Testis (tissue), 2 donors: ENCODE measurements at regions not wholly inside any gene's neighbourhood (a gene's known extent, or its start where the extent isn't known, plus 50 kb on each side); places are given as distances from the start of the nearest gene placed in this dataset.

Experiments
- DNase-seq: peaks from one replicate; pipeline ENCODE4 v3.0.0-alpha.2; 2019
- H3K27ac ChIP-seq, 2 donors: fragments of 200-600 bp; sonication (generic); one replicate each; pipeline ENCODE4 v1.5.1; 2019
- H3K27me3 ChIP-seq: fragments of 200-600 bp; sonication (generic); one replicate; pipeline ENCODE4 v1.5.1; 2019
- H3K36me3 ChIP-seq: fragments of 200-600 bp; sonication (generic); one replicate; pipeline ENCODE4 v1.5.1; 2017; ENCODE audit warnings: low read depth; ENCODE audit errors: missing control alignments
- H3K4me1 ChIP-seq: fragments of 200-600 bp; sonication (generic); one replicate; pipeline ENCODE4 v1.5.1; 2019
- H3K4me3 ChIP-seq, 2 donors: fragments of 200-600 bp; sonication (generic); one replicate each; pipeline ENCODE4 v1.5.1; 2017 to 2019
- H3K9me3 ChIP-seq: fragments of 200-600 bp; sonication (generic); one replicate; pipeline ENCODE4 v1.5.1; 2017
- CTCF ChIP-seq, 3 experiments: fragments of 450-650 bp in 2 of 3; fragments of 200-600 bp in 1 of 3; sonication (generic) in 1 of 3; IDR thresholded peaks; one replicate each; pipeline ENCODE4 v1.5.1; 2016 to 2019; ENCODE audit warnings: antibody characterized with exemption in 3 of 3, mild to moderate bottlenecking in 2 of 3, moderate library complexity in 1 of 3
- POLR2A ChIP-seq: fragments of 450-650 bp; IDR thresholded peaks from one replicate; pipeline ENCODE4 v1.6.1; 2017; ENCODE audit warnings: antibody characterized with exemption, mild to moderate bottlenecking, moderate library complexity
- WGBS, 2 donors: methylation state at CpG; one replicate each; pipeline ENCODE4 v1.1.5; 2018; 5-methylcytosine and 5-hydroxymethylcytosine counted together
- intact Hi-C: fragments of 100-400 bp; cut with DNase I; formaldehyde crosslinking; loops from one replicate; pipeline ENCODE4 v1.15.1; 2023; ENCODE audit warnings: low total_unique reads

GRCh38 chr16:72470541-72470940 lies 298.6 kb upstream of the PMFBP1 start:
- H3K27ac ChIP-seq = no peak overlapping the region
- H3K9me3 ChIP-seq = no peaks in the 10 kb centered on the region
- no peaks in the 10 kb centered on the region for H3K27me3 ChIP-seq
- intact Hi-C loops = no loop called here
- no peak for DNase-seq
- 71 to 75% methylated on average over 4 of the region's 4 CpGs for WGBS, 2 donors
- H3K36me3 ChIP-seq = no peaks in the 10 kb centered on the region
- TF ChIP-seq CTCF (IDR thresholded peaks at IDR 0.05) (no peak), POLR2A (no peak)
- no peak overlapping the region for H3K4me3 ChIP-seq
- no peaks in the 10 kb centered on the region for H3K4me1 ChIP-seq

GRCh38 chr16:72469932-72470331 lies 298.0 kb upstream of the PMFBP1 start:
- intact Hi-C loops = no loop called here
- H3K9me3 ChIP-seq = no peaks in the 10 kb centered on the region
- no peaks in the 10 kb centered on the region for H3K4me1 ChIP-seq
- H3K27me3 ChIP-seq = no peaks in the 10 kb centered on the region
- no peak overlapping the region for H3K4me3 ChIP-seq
- H3K27ac ChIP-seq = no peak overlapping the region
- WGBS, 2 donors = 57 to 82% methylated on average over 2 of the region's 2 CpGs
- no peak for DNase-seq
- TF ChIP-seq POLR2A (no peak), CTCF (IDR thresholded peaks at IDR 0.05) (no peak)
- H3K36me3 ChIP-seq = no peaks in the 10 kb centered on the region

- TF ChIP-seq POLR2A = no peak
- no peak for TF ChIP-seq CTCF (IDR thresholded peaks at IDR 0.05)
- no peaks in the 10 kb centered on the region for H3K36me3 ChIP-seq
- H3K9me3 ChIP-seq = no peaks in the 10 kb centered on the region
- H3K4me3 ChIP-seq = no peak overlapping the region
- no peak for DNase-seq
- intact Hi-C loops = no loop called here
- no peaks in the 10 kb centered on the region for H3K27me3 ChIP-seq
- no peak overlapping the region for H3K27ac ChIP-seq
- no peaks in the 10 kb centered on the region for H3K4me1 ChIP-seq
Observed at GRCh38 chr16:72468582-72468981, 296.6 kb upstream of the PMFBP1 start.

- Histone ChIP-seq H3K27ac (no peak overlapping the region), H3K4me3 (no peak overlapping the region), H3K36me3 (no peaks in the 10 kb centered on the region), H3K27me3 (no peaks in the 10 kb centered on the region), H3K4me1 (no peaks in the 10 kb centered on the region), H3K9me3 (no peaks in the 10 kb centered on the region)
- WGBS, 2 donors = 37 to 40% methylated on average over 3 of the region's 3 CpGs
- intact Hi-C loops = no loop called here
- DNase-seq = peak; percentile 21
- peak in 2 of 3 experiments; percentile 51 to 54 for TF ChIP-seq CTCF (IDR thresholded peaks at IDR 0.05)
- TF ChIP-seq POLR2A = no peak
Observed at GRCh38 chr16:72467157-72467759, 295.3 kb upstream of the PMFBP1 start.

- WGBS, 2 donors = 82 to 87% methylated on average over 5 of the region's 5 CpGs
- Histone ChIP-seq H3K4me1 (no peaks in the 10 kb centered on the region), H3K27me3 (no peaks in the 10 kb centered on the region), H3K36me3 (no peaks in the 10 kb centered on the region), H3K9me3 (no peaks in the 10 kb centered on the region), H3K4me3 (no peak overlapping the region), H3K27ac (no peak overlapping the region)
- TF ChIP-seq CTCF (IDR thresholded peaks at IDR 0.05) = no peak
- no peak for TF ChIP-seq POLR2A
- intact Hi-C loops = no loop called here
- DNase-seq = no peak
Observed at GRCh38 chr16:72464597-72465368, 292.8 kb upstream of the PMFBP1 start.
